CD4-positive, alpha-beta T cell (primary cell): ENCODE measurements at regions not wholly inside any gene's neighbourhood (a gene's known extent, or its start where the extent isn't known, plus 50 kb on each side); places are given as distances from the start of the nearest gene placed in this dataset.

ENCODE experiments used
- ATAC-seq: fragments of 200-7000 bp; cut with Tn5 transposase; one replicate; pipeline ENCODE4 v1.10.0; 2022; ENCODE audit warnings: mild to moderate bottlenecking; ENCODE audit not compliant: poor library complexity
- CTCF ChIA-PET: fragments of 350-600 bp; sonication (Branson Sonifier 250); formaldehyde crosslinking; loops from one replicate; lab custom pipeline; 2021; ENCODE audit warnings: antibody characterized with exemption, inconsistent platforms; lab: Charles Lee
- POLR2A ChIA-PET: fragments of 350-600 bp; sonication (Branson Sonifier 250); formaldehyde crosslinking; loops from one replicate; lab custom pipeline; 2021; ENCODE audit warnings: antibody characterized with exemption, inconsistent platforms; lab: Charles Lee
- DNase-seq, 14 experiments: peaks; one replicate each; pipeline ENCODE4 v3.0.0-alpha.2; 2013 to 2020; ENCODE audit warnings: mixed read lengths in 2 of 14
- H3K27ac ChIP-seq, 2 donors: one replicate each; pipeline versions ENCODE4 v1.5.1 to v1.7.0; 2013; ENCODE audit warnings: low read length in 2 of 2, low read depth in 1 of 2, mild to moderate bottlenecking in 1 of 2
- H3K27me3 ChIP-seq, 2 experiments: 1 replicate in 1 of 2; 2 replicates in 1 of 2; pipeline versions ENCODE4 v1.6.1 to v1.7.0; 2013; ENCODE audit warnings: low read length in 2 of 2, control low read depth in 1 of 2, mild to moderate bottlenecking in 1 of 2, moderate library complexity in 1 of 2; ENCODE audit not compliant: insufficient read depth in 2 of 2, control insufficient read depth in 1 of 2
- H3K36me3 ChIP-seq: one replicate; pipeline ENCODE4 v1.6.1; 2013; ENCODE audit warnings: low read length, control low read depth; ENCODE audit not compliant: insufficient read depth
- H3K4me1 ChIP-seq: one replicate; pipeline ENCODE4 v1.6.1; 2013; ENCODE audit warnings: low read length, control low read depth; ENCODE audit not compliant: insufficient read depth
- H3K4me3 ChIP-seq: one replicate; pipeline ENCODE4 v1.5.1; 2013; ENCODE audit warnings: mild to moderate bottlenecking, low read length, moderate library complexity
- H3K9me3 ChIP-seq, 2 experiments: 1 replicate in 1 of 2; 2 replicates in 1 of 2; pipeline versions ENCODE4 v1.6.1 to v1.7.0; 2013; ENCODE audit warnings: low read length in 2 of 2, mild to moderate bottlenecking in 2 of 2, control low read depth in 1 of 2, moderate library complexity in 1 of 2; ENCODE audit not compliant: control insufficient read depth in 1 of 2, insufficient read depth in 1 of 2
- H3K27ac Mint-ChIP-seq: one replicate; pipeline ENCODE4 v1.8.0; 2020; ENCODE audit warnings: mixed read lengths
- H3K27me3 Mint-ChIP-seq: one replicate; pipeline ENCODE4 v1.8.0; 2021; ENCODE audit warnings: mixed read lengths
- H3K36me3 Mint-ChIP-seq: one replicate; pipeline ENCODE4 v1.8.0; 2021; ENCODE audit warnings: low read depth, mixed read lengths
- H3K4me1 Mint-ChIP-seq: one replicate; pipeline ENCODE4 v1.8.0; 2021; ENCODE audit warnings: low read depth, mixed read lengths
- H3K4me3 Mint-ChIP-seq: one replicate; pipeline ENCODE4 v1.8.0; 2020; ENCODE audit warnings: mild to moderate bottlenecking, mixed read lengths
- H3K9me3 Mint-ChIP-seq: one replicate; pipeline ENCODE4 v1.8.0; 2020; ENCODE audit warnings: mixed read lengths
- CTCF ChIP-seq: fragments of 200-600 bp; IDR thresholded peaks from one replicate; pipeline ENCODE4 v1.8.0; 2022; ENCODE audit warnings: antibody characterized with exemption, mild to moderate bottlenecking
- intact Hi-C, 2 experiments: fragments of 100-400 bp; cut with DNase I in 1 of 2; cut with micrococcal nuclease in 1 of 2; formaldehyde crosslinking; loops; one replicate each; pipeline versions ENCODE4 v1.15.1 to v1.9.0; 2023 to 2025; cut with DNase I, micrococcal nuclease

- Histone ChIP-seq H3K27me3 (no peaks in the 10 kb centered on the region), H3K27ac (no peak overlapping the region), H3K36me3 (no peaks in the 10 kb centered on the region), H3K9me3 (no peaks in the 10 kb centered on the region), H3K4me3 (no peak overlapping the region), H3K4me1 (no peaks in the 10 kb centered on the region)
- Mint-ChIP-seq H3K9me3 (no peaks in the 10 kb centered on the region), H3K4me1 (no peaks in the 10 kb centered on the region), H3K4me3 (no peak overlapping the region), H3K27ac (no peak overlapping the region), H3K27me3 (no peaks in the 10 kb centered on the region), H3K36me3 (no peaks in the 10 kb centered on the region)
- intact Hi-C loops = no loop called here
- ChIA-PET POLR2A (no interaction called here), CTCF (no interaction called here)
- ATAC-seq = no peak
- no peak for TF ChIP-seq CTCF
- DNase-seq = no peak
Observed at GRCh38 chr10:3534433-3534832, 250.6 kb downstream of the KLF6 start.

DNA sequence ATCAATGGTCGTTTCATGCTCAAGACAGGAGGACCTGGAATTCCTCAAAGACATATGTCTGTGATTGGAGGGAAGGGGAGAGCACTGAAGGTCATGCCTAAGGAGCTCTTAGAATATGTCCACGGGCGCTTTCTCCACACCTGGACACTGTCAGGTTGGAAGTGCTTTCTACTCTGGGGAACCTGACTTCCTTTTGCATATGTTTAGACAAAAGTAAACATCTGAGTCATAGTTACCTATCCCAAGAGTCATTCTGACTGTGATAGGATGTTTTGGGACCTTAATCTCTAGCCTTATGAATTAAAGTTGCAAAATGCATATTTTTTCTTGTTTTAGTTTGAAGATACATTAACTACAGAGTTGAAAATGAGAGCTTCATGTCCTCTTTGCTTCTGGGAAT, 251.7 kb downstream of the KLF6 start:
- no peaks in the 10 kb centered on the region for H3K9me3 Mint-ChIP-seq

GRCh38 chr10:3532644-3533043, 252.4 kb downstream of the KLF6 start:
- no peak overlapping the region for H3K4me3 Mint-ChIP-seq
- no peak for ATAC-seq

More for the DNA sequence above, 251.7 kb downstream of the KLF6 start:
- Mint-ChIP-seq H3K27me3 (no peaks in the 10 kb centered on the region), H3K27ac (no peak overlapping the region), H3K4me3 (no peak overlapping the region), H3K36me3 (no peaks in the 10 kb centered on the region), H3K4me1 (no peaks in the 10 kb centered on the region)
- intact Hi-C loops = no loop called here
- no peak for DNase-seq
- Histone ChIP-seq H3K4me1 (no peaks in the 10 kb centered on the region), H3K36me3 (no peaks in the 10 kb centered on the region), H3K27ac (no peak overlapping the region), H3K27me3 (no peaks in the 10 kb centered on the region), H3K9me3 (no peaks in the 10 kb centered on the region), H3K4me3 (no peak overlapping the region)
- CTCF ChIA-PET = no interaction called here
- ATAC-seq = no peak
- no peak for TF ChIP-seq CTCF
- POLR2A ChIA-PET = no interaction called here

More at GRCh38 chr10:3532644-3533043, 252.4 kb downstream of the KLF6 start:
- intact Hi-C loops = no loop called here
- Mint-ChIP-seq H3K4me1 (no peaks in the 10 kb centered on the region), H3K9me3 (no peaks in the 10 kb centered on the region), H3K27ac (no peak overlapping the region), H3K36me3 (no peaks in the 10 kb centered on the region), H3K27me3 (no peaks in the 10 kb centered on the region)
- Histone ChIP-seq H3K9me3 (no peaks in the 10 kb centered on the region), H3K4me1 (no peaks in the 10 kb centered on the region), H3K27ac (no peak overlapping the region), H3K36me3 (no peaks in the 10 kb centered on the region), H3K4me3 (no peak overlapping the region), H3K27me3 (no peaks in the 10 kb centered on the region)
- no peak for TF ChIP-seq CTCF
- CTCF ChIA-PET = no interaction called here
- POLR2A ChIA-PET = no interaction called here
- DNase-seq = no peak
